SK-N-SH (cell line): ENCODE measurements at regions not wholly inside any gene's neighbourhood (a gene's known extent, or its start where the extent isn't known, plus 50 kb on each side); places are given as distances from the start of the nearest gene placed in this dataset.

Source experiments
- CTCF ChIA-PET: fragments of 300-600, 350-600 bp; formaldehyde crosslinking; extraction: SDS; loops from one replicate; lab custom pipeline; 2021; lab: Yijun Ruan, JAX
- POLR2A ChIA-PET: fragments of 350-600 bp; sonication (Branson Sonifier 250); formaldehyde crosslinking; extraction: SDS; loops from one replicate; lab custom pipeline; 2020; ENCODE audit warnings: antibody characterized with exemption, inconsistent platforms; lab: Yijun Ruan, JAX
- DNase-seq: peaks from one replicate; pipeline ENCODE4 v3.0.0; 2012
- H2AFZ ChIP-seq: fragments of 200-600 bp; sonication (generic); 2 replicates; pipeline ENCODE4 v1.8.1; 2016; ENCODE audit warnings: antibody characterized with exemption, mild to moderate bottlenecking, low read depth
- H3F3A ChIP-seq: fragments of 200-600 bp; sonication (generic); replicated peaks from 2 replicates; pipeline ENCODE3; 2016; ENCODE audit warnings: antibody characterized with exemption, mild to moderate bottlenecking; ENCODE audit not compliant: insufficient read depth
- H3K27ac ChIP-seq, 2 experiments: fragments of 200-500 bp in 1 of 2; fragments of 200-600 bp in 1 of 2; sonication (Bioruptor generic) in 1 of 2; sonication (generic), shearing (Covaris generic) in 1 of 2; 2 replicates each; pipeline versions ENCODE4 v1.5.1 to v1.6.1; 2014 to 2016; ENCODE audit warnings: low read depth in 2 of 2, inconsistent platforms in 1 of 2, low read length in 1 of 2, mild to moderate bottlenecking in 1 of 2, mixed read lengths in 1 of 2
- H3K27me3 ChIP-seq: fragments of 200-600 bp; sonication (generic), shearing (Covaris generic); 2 replicates; pipeline ENCODE4 v1.6.1; 2016; ENCODE audit warnings: mixed run types; ENCODE audit not compliant: insufficient read depth
- H3K36me3 ChIP-seq, 2 experiments: fragments of 200-500 bp in 1 of 2; fragments of 200-600 bp in 1 of 2; sonication (Bioruptor generic) in 1 of 2; sonication (generic) in 1 of 2; replicated peaks in 1 of 2; 2 replicates each; pipeline versions ENCODE3 to v1.5.1; 2014 to 2016; ENCODE audit warnings: low read length in 1 of 2, mild to moderate bottlenecking in 1 of 2; ENCODE audit not compliant: insufficient read depth in 2 of 2, control insufficient read depth in 1 of 2
- H3K4me1 ChIP-seq, 2 experiments: fragments of 200-500 bp in 1 of 2; fragments of 200-600 bp in 1 of 2; sonication (Bioruptor generic) in 1 of 2; sonication (generic), shearing (Covaris generic) in 1 of 2; 2 replicates each; pipeline versions ENCODE4 v1.5.1 to v1.6.1; 2014 to 2016; ENCODE audit warnings: low read depth in 1 of 2, low read length in 1 of 2, mixed run types in 1 of 2; ENCODE audit not compliant: insufficient read depth in 2 of 2, control insufficient read depth in 1 of 2
- H3K4me2 ChIP-seq: fragments of 200-600 bp; sonication (generic), shearing (Covaris generic); 2 replicates; pipeline ENCODE4 v1.6.1; 2017; ENCODE audit warnings: mixed run types
- H3K4me3 ChIP-seq, 2 experiments: fragments of 200-500 bp in 1 of 2; fragments of 200-600 bp in 1 of 2; sonication (Bioruptor generic) in 1 of 2; sonication (generic), shearing (Covaris generic) in 1 of 2; 2 replicates each; pipeline versions ENCODE4 v1.5.1 to v1.8.1; 2014 to 2016; ENCODE audit warnings: low read depth in 2 of 2, inconsistent platforms in 1 of 2, low read length in 1 of 2, mild to moderate bottlenecking in 1 of 2, mixed read lengths in 1 of 2, moderate library complexity in 1 of 2
- H3K79me2 ChIP-seq: fragments of 200-600 bp; sonication (generic); 2 replicates; pipeline ENCODE4 v1.8.1; 2017; ENCODE audit warnings: mild to moderate bottlenecking; ENCODE audit not compliant: insufficient read depth
- H3K9ac ChIP-seq: fragments of 200-600 bp; sonication (generic); 2 replicates; pipeline ENCODE4 v1.6.1; 2017; ENCODE audit warnings: mixed run types
- H3K9me2 ChIP-seq: fragments of 200-600 bp; sonication (generic); 2 replicates; pipeline ENCODE4 v1.6.1; 2017; ENCODE audit warnings: mixed run types
- H3K9me3 ChIP-seq: fragments of 200-600 bp; sonication (generic); 2 replicates; pipeline ENCODE4 v1.6.1; 2017; ENCODE audit warnings: mixed run types, mild to moderate bottlenecking, moderate library complexity
- H4K20me1 ChIP-seq: fragments of 200-600 bp; sonication (generic); 2 replicates; pipeline ENCODE4 v1.6.1; 2017; ENCODE audit warnings: mild to moderate bottlenecking, mixed run types; ENCODE audit not compliant: insufficient read depth
- EZH2phosphoT487 ChIP-seq: fragments of 200-600 bp; sonication (generic); IDR thresholded peaks from 2 replicates; pipeline ENCODE4 v1.6.1; 2017; ENCODE audit warnings: low read depth, mixed run types, mild to moderate bottlenecking, antibody characterized with exemption, moderate library complexity, borderline replicate concordance
- FOXJ3 ChIP-seq: sonication (generic); formaldehyde crosslinking; IDR thresholded peaks from 2 replicates; pipeline ENCODE4 v1.5.1; 2020; ENCODE audit warnings: mild to moderate bottlenecking, missing genetic modification reagents
- FOXM1 ChIP-seq: IDR thresholded peaks from 2 replicates; pipeline ENCODE4 v1.4.0; 2012; ENCODE audit warnings: low read depth, mild to moderate bottlenecking
- JUND ChIP-seq: IDR thresholded peaks from 2 replicates; pipeline ENCODE4 v1.4.0; 2012
- MEF2A ChIP-seq: IDR thresholded peaks from 2 replicates; pipeline ENCODE4 v1.4.0; 2012; ENCODE audit warnings: low read depth, borderline replicate concordance
- MXI1 ChIP-seq: IDR thresholded peaks from 2 replicates; pipeline ENCODE4 v1.6.1; 2012; ENCODE audit warnings: mild to moderate bottlenecking, low read depth, low read length, improper control_type of control experiment
- REST ChIP-seq: IDR thresholded peaks from 2 replicates; pipeline ENCODE4 v1.6.1; 2012; ENCODE audit warnings: mild to moderate bottlenecking, low read depth, low read length, moderate library complexity
- RFX5 ChIP-seq: IDR thresholded peaks from 2 replicates; pipeline ENCODE4 v1.6.1; 2012; ENCODE audit warnings: mild to moderate bottlenecking, improper control_type of control experiment, low read length
- RXRA ChIP-seq: IDR thresholded peaks from 2 replicates; pipeline ENCODE4 v1.4.0; 2012; ENCODE audit warnings: low read depth, mild to moderate bottlenecking, borderline replicate concordance
- USF2 ChIP-seq: fragments of 150-350 bp; IDR thresholded peaks from 2 replicates; pipeline ENCODE4 v1.6.1; 2017; ENCODE audit warnings: antibody characterized with exemption, low read length, low read depth, borderline replicate concordance
- WGBS: methylation state at CpG from one replicate; pipeline ENCODE4 v1.1.6; 2017; ENCODE audit warnings: low lambda C conversion rate; 5-methylcytosine and 5-hydroxymethylcytosine counted together

- TF ChIP-seq FOXJ3 (CRISPR knock-in tag) (no peak), RXRA (no peak), RFX5 (no peak), JUND (no peak), REST (no peak), USF2 (no peak), FOXM1 (no peak), MEF2A (no peak)
Measured at GRCh38 chr1:229062135-229062534, 208.8 kb upstream of the RAB4A start (continued).

GRCh38 chr1:229063154-229063773 is 207.6 kb upstream of the RAB4A start:
- H3K4me1 ChIP-seq = peaks cover 10 to 30% of the 10 kb centered on the region in 2 experiments; a peak in 3 of 4 replicates
- WGBS = 85% methylated on average over 5 of the region's 5 CpGs
- no peaks in the 10 kb centered on the region for H3K36me3 ChIP-seq
- DNase-seq = no peak
- POLR2A ChIA-PET = no interaction called here
- no peak overlapping the region for H3K4me3 ChIP-seq
- no peaks in the 10 kb centered on the region for H3K9me2 ChIP-seq
- H4K20me1 ChIP-seq = no peaks in the 10 kb centered on the region
- H3K27me3 ChIP-seq = no peaks in the 10 kb centered on the region
- no peak overlapping the region for H3K4me2 ChIP-seq
- H3K27ac ChIP-seq = no peak overlapping the region
- no peak overlapping the region for H3K9ac ChIP-seq
- H3K79me2 ChIP-seq = no peaks in the 10 kb centered on the region
- TF ChIP-seq MXI1 (no peak), FOXJ3 (CRISPR knock-in tag) (no peak), REST (no peak), EZH2phosphoT487 (no peak), RXRA (no peak)
- H2AFZ ChIP-seq = no peak overlapping the region
- CTCF ChIA-PET = interaction anchor here (0.8 to 2.7 kb wide), 6 partner anchors 15 to 399 kb away, joined by 3 to 10 read pairs (median 3); partner anchors contain the start of gene RHOU
- H3K9me3 ChIP-seq = no peaks in the 10 kb centered on the region
- no peaks in the 10 kb centered on the region for H3F3A ChIP-seq
